ENCODE measurements at regions not wholly inside any gene's neighbourhood (a gene's known extent, or its start where the extent isn't known, plus 50 kb on each side); places are given as distances from the start of the nearest gene placed in this dataset.

GRCh38 chr4:138633580-138633904 lies 382.0 kb upstream of the NOCT start:
- no peak for TF ChIP-seq POLR2A (IDR thresholded peaks at IDR 0.05; ENCODE audit: extremely low read depth, insufficient read length)
- TF ChIP-seq, protein P1, sequence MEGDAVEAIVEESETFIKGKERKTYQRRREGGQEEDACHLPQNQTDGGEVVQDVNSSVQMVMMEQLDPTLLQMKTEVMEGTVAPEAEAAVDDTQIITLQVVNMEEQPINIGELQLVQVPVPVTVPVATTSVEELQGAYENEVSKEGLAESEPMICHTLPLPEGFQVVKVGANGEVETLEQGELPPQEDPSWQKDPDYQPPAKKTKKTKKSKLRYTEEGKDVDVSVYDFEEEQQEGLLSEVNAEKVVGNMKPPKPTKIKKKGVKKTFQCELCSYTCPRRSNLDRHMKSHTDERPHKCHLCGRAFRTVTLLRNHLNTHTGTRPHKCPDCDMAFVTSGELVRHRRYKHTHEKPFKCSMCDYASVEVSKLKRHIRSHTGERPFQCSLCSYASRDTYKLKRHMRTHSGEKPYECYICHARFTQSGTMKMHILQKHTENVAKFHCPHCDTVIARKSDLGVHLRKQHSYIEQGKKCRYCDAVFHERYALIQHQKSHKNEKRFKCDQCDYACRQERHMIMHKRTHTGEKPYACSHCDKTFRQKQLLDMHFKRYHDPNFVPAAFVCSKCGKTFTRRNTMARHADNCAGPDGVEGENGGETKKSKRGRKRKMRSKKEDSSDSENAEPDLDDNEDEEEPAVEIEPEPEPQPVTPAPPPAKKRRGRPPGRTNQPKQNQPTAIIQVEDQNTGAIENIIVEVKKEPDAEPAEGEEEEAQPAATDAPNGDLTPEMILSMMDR (IDR thresholded peaks at IDR 0.05; ENCODE audit: low read depth, low read length): no peak
